ENCODE measurements at regions not wholly inside any gene's neighbourhood (a gene's known extent, or its start where the extent isn't known, plus 50 kb on each side); places are given as distances from the start of the nearest gene placed in this dataset.

GRCh38 chr17:72378414-72379390 is 257.9 kb downstream of the SOX9 start:
- Histone ChIP-seq H3K9me3 (no peaks in the 10 kb centered on the region), H3K4me3 (no peak overlapping the region), H3K27ac (no peak overlapping the region), H3K27me3 (no peaks in the 10 kb centered on the region), H3K36me3 (no peaks in the 10 kb centered on the region), H3K4me1 (ENCODE audit: insufficient read depth) (no peaks in the 10 kb centered on the region)
- no peak for DNase-seq
- 61 to 69% (median 62%) methylated on average over 23 of the region's 23 CpGs for WGBS, 3 donors
- TF ChIP-seq CTCF (IDR thresholded peaks at IDR 0.05): no peak
- no peak for TF ChIP-seq POLR2A (IDR thresholded peaks at IDR 0.05)
- TF ChIP-seq EP300 (IDR thresholded peaks at IDR 0.05): no peak
- intact Hi-C loops (cut with DNase I): no loop called here

GRCh38 chr17:72379516-72379915 is 258.7 kb downstream of the SOX9 start:
- intact Hi-C loops (cut with DNase I): no loop called here

GRCh38 chr17:72380120-72380519 is 259.3 kb downstream of the SOX9 start:
- TF ChIP-seq POLR2A (IDR thresholded peaks at IDR 0.05) (no peak), EP300 (IDR thresholded peaks at IDR 0.05) (no peak)
- no peaks in the 10 kb centered on the region for H3K36me3 ChIP-seq
- WGBS, 3 donors: 83 to 88% (median 87%) methylated on average over 6 of the region's 6 CpGs
- no peaks in the 10 kb centered on the region for H3K27me3 ChIP-seq
- no peak overlapping the region for H3K27ac ChIP-seq
- DNase-seq: no peak
- no peak overlapping the region for H3K4me3 ChIP-seq
- H3K9me3 ChIP-seq: no peaks in the 10 kb centered on the region
- no peaks in the 10 kb centered on the region for H3K4me1 ChIP-seq (ENCODE audit: insufficient read depth)
- intact Hi-C loops (cut with DNase I): no loop called here

More at GRCh38 chr17:72379516-72379915, 258.7 kb downstream of the SOX9 start:
- Histone ChIP-seq H3K9me3 (no peaks in the 10 kb centered on the region), H3K27me3 (no peaks in the 10 kb centered on the region), H3K4me3 (no peak overlapping the region), H3K27ac (no peak overlapping the region), H3K4me1 (ENCODE audit: insufficient read depth) (no peaks in the 10 kb centered on the region), H3K36me3 (no peaks in the 10 kb centered on the region)
- 66 to 79% (median 74%) methylated on average over 11 of the region's 11 CpGs for WGBS, 3 donors
- no peak for DNase-seq
- TF ChIP-seq CTCF (IDR thresholded peaks at IDR 0.05): no peak
- no peak for TF ChIP-seq POLR2A (IDR thresholded peaks at IDR 0.05)
- no peak for TF ChIP-seq EP300 (IDR thresholded peaks at IDR 0.05)

GRCh38 chr17:72380737-72381136 is 259.9 kb downstream of the SOX9 start:
- no peak overlapping the region for H3K27ac ChIP-seq
- no peaks in the 10 kb centered on the region for H3K9me3 ChIP-seq
- H3K4me3 ChIP-seq: no peak overlapping the region
- 73 to 82% (median 74%) methylated on average over 1 of the region's 1 CpG for WGBS, 3 donors
- intact Hi-C loops (cut with DNase I): no loop called here
- TF ChIP-seq CTCF (IDR thresholded peaks at IDR 0.05) (no peak), POLR2A (IDR thresholded peaks at IDR 0.05) (no peak), EP300 (IDR thresholded peaks at IDR 0.05) (no peak)
- no peak for DNase-seq
- no peaks in the 10 kb centered on the region for H3K4me1 ChIP-seq (ENCODE audit: insufficient read depth)
- H3K36me3 ChIP-seq: no peaks in the 10 kb centered on the region
- no peaks in the 10 kb centered on the region for H3K27me3 ChIP-seq

All from ovary (tissue), 7 donors.